MM.1S (cell line): ENCODE measurements at regions not wholly inside any gene's neighbourhood (a gene's known extent, or its start where the extent isn't known, plus 50 kb on each side); places are given as distances from the start of the nearest gene placed in this dataset.

ENCODE experiments used
- EZH2 ChIP-seq: fragments of 300-600 bp; sonication (generic); optimal IDR thresholded peaks from 2 replicates; pipeline ENCODE3; 2017; ENCODE audit warnings: low read depth, mild to moderate bottlenecking, antibody characterized with exemption, low read length, mixed read lengths
- TF ChIP-seq, protein P1 (sequence below): fragments of 300-600 bp; sonication (generic); IDR thresholded peaks from 2 replicates; pipeline ENCODE4 v1.5.1; 2016; ENCODE audit warnings: antibody characterized with exemption, low read length, mixed read lengths

DNA sequence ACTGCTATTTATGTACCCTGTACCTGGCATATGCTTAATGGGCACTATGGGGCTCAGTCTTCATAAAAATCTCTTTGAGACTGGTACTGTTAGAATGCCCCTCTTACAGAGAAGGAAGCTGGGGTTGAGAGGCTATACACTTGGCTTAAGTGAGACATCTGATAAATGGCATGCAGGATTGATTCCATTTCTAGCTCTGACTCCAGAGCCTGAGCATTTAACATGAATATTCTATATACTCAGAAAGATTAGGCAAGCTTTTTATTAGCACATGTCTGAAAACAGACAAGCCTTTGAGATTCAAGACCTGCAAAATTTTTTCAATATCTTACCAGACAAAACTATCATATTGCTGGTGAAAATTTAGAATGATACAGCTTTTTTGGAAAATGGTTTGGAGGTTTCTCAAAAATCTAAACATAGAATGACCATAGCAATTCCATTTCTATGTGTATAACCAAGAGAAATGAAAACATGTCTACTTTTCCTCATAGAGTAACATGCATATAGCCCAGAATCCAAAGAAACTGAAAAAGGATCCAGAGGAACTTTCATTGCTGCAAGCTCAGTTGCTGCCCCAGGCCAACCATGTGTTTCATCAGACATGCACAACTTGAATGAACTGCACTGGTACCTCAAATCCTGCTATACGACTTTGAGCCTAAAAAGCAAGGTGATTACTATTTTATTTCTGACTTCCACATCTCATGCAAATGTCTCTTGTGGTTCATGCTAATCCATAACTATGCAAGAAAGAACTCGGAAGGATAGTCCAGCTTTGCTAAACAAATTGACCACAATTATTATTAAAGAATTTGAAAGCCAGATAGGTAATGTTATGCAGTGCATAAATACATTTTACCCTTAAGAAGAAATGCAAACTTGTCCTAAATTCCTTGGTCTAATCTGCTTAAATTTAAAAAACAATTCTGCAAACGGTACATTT is 389.0 kb upstream of the GRIA1 start:
- TF ChIP-seq, protein P1, sequence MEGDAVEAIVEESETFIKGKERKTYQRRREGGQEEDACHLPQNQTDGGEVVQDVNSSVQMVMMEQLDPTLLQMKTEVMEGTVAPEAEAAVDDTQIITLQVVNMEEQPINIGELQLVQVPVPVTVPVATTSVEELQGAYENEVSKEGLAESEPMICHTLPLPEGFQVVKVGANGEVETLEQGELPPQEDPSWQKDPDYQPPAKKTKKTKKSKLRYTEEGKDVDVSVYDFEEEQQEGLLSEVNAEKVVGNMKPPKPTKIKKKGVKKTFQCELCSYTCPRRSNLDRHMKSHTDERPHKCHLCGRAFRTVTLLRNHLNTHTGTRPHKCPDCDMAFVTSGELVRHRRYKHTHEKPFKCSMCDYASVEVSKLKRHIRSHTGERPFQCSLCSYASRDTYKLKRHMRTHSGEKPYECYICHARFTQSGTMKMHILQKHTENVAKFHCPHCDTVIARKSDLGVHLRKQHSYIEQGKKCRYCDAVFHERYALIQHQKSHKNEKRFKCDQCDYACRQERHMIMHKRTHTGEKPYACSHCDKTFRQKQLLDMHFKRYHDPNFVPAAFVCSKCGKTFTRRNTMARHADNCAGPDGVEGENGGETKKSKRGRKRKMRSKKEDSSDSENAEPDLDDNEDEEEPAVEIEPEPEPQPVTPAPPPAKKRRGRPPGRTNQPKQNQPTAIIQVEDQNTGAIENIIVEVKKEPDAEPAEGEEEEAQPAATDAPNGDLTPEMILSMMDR = no peak
- no peak for TF ChIP-seq EZH2
